GM12872 (cell line): ENCODE measurements at regions not wholly inside any gene's neighbourhood (a gene's known extent, or its start where the extent isn't known, plus 50 kb on each side); places are given as distances from the start of the nearest gene placed in this dataset.

Experiments used
- CTCF ChIP-seq: IDR thresholded peaks from 3 replicates; pipeline ENCODE4 v1.5.1; 2011; ENCODE audit warnings: low read depth, mild to moderate bottlenecking, low read length, moderate library complexity; ENCODE audit not compliant: insufficient read depth

- TF ChIP-seq CTCF = no peak
Observed at GRCh38 chr15:46111730-46112129, 476.9 kb downstream of the SQOR start.

- TF ChIP-seq CTCF = no peak
Observed at GRCh38 chr15:46117071-46117470, 482.2 kb downstream of the SQOR start.

- no peak for TF ChIP-seq CTCF
Observed at GRCh38 chr15:46120713-46121112, 485.9 kb downstream of the SQOR start.

GRCh38 chr15:46121441-46121840 lies 486.6 kb downstream of the SQOR start:
- no peak for TF ChIP-seq CTCF

DNA sequence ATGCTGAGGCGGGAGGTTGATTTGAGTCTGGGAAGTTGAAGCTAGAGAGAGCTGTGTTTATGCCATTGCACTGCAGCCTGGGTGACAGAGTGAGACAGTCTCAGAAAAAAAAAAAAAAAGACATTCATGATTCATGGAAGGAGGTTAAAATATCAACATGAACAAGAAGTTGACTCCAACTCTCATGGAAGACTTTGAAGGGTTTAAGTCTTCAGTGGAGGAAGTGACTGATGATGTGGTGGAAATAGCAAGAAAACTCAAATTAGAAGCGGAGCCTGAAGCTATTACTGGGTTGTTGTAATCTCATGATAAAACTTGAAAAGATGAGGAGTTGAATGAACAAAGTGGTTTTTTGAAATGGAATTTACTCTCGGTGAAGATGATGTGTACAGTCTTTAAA lies 491.8 kb downstream of the SQOR start:
- no peak for TF ChIP-seq CTCF

DNA sequence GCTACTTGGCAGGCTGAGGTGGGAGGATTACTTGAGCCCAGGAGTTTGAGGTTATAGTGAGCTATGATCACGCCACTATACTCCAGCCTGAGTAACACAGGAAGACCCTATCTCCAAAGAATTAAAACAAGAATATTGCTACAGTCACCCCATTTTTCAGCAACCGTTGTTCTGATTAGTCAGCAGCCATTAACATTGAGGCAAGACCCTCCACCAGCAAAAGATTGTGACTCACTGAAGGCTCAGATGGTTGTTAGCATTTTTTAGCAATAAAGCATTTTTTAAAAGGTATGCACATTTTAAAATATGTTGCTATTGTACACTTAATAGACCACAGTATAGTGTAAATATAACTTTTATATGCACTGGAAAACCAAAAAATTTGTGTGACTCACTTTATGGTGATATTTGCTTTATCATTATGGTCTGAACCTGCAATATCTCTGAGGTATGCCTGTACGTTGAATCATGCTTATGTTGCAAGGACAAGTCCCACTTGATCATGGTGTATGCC lies 492.6 kb downstream of the SQOR start:
- TF ChIP-seq CTCF = no peak

GRCh38 chr15:46129145-46129544 lies 494.3 kb downstream of the SQOR start:
- TF ChIP-seq CTCF = no peak

GRCh38 chr15:46131876-46132275 lies 497.0 kb downstream of the SQOR start:
- TF ChIP-seq CTCF = no peak
